Gastroesophageal sphincter (tissue), 3 donors: ENCODE measurements at regions not wholly inside any gene's neighbourhood (a gene's known extent, or its start where the extent isn't known, plus 50 kb on each side); places are given as distances from the start of the nearest gene placed in this dataset.

Experiments
- EP300 ChIP-seq: sonication (generic); formaldehyde crosslinking; IDR thresholded peaks from one replicate; pipeline ENCODE4 v1.6.1; 2017; ENCODE audit warnings: antibody characterized with exemption, mild to moderate bottlenecking
- TF ChIP-seq, protein P1 (sequence below), 4 experiments: fragments of 200-600 bp in 2 of 4; fragments of 450-650 bp in 2 of 4; sonication (generic) in 1 of 4; IDR thresholded peaks; one replicate each; pipeline ENCODE4 v1.5.1; 2017 to 2019; ENCODE audit warnings: antibody characterized with exemption in 4 of 4, mild to moderate bottlenecking in 2 of 4, moderate library complexity in 2 of 4

DNA sequence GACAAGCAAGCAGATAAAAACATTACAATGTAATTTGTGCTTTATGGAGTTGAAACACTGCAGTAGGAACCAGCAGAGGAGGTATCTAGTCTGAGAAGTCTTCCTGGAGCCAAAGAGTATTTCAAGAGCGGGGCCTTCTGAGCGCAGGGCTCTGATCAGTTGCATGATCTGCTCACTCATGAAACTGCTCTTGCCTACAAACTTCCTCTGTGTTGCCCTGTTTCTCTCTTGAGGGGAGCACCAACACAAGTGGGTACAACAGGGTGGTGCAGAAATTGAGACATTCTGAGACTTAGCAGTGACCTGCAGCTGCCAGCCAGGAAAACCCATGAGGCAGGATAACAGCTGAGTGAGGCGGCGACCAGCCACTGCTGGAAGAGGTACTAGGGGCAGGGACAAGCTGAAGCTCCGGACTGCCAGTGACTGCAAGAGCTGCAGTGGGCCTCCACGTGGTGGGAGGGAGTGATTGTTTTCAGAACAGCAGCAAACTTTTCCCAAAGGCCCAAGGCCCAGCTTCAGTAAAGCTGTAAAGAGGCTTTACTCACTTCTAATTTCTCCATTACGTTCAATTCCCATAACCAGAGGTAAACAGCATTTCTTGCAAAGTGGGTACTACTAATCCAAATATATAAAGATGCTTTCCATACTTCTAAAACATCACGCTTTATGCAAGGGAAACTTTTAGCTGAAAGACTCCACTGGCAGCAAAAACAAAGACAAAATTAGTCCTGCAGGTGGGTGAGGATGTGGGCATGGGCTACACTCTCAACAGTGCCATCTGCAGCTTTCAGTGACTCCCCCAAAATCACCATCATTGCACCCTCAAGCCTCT, 69.0 kb upstream of the LPP start:
- TF ChIP-seq, protein P1, sequence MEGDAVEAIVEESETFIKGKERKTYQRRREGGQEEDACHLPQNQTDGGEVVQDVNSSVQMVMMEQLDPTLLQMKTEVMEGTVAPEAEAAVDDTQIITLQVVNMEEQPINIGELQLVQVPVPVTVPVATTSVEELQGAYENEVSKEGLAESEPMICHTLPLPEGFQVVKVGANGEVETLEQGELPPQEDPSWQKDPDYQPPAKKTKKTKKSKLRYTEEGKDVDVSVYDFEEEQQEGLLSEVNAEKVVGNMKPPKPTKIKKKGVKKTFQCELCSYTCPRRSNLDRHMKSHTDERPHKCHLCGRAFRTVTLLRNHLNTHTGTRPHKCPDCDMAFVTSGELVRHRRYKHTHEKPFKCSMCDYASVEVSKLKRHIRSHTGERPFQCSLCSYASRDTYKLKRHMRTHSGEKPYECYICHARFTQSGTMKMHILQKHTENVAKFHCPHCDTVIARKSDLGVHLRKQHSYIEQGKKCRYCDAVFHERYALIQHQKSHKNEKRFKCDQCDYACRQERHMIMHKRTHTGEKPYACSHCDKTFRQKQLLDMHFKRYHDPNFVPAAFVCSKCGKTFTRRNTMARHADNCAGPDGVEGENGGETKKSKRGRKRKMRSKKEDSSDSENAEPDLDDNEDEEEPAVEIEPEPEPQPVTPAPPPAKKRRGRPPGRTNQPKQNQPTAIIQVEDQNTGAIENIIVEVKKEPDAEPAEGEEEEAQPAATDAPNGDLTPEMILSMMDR (IDR thresholded peaks at IDR 0.05) = no peak
- no peak for TF ChIP-seq EP300
